ENCODE measurements at regions not wholly inside any gene's neighbourhood (a gene's known extent, or its start where the extent isn't known, plus 50 kb on each side); places are given as distances from the start of the nearest gene placed in this dataset.

DNA sequence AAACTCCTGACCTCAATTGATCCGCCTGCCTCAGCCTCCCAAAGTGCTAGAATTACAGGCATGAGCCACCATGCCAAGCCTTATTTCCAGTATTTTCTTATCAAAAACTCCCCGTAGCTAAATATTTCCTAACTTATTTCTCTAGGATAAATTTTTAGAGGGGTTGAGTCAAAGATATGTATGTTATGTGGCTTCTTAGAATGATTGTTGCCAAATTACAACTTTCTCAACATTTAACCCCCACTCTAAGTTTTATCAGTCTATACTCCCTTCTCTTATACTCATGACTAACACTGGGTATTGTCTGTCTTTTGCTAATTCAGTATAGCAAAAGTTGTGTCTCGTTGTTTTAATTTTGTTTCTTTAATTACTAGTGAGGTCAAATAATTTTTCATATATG, 187.7 kb upstream of the LNX1 start:
- POLR2A ChIA-PET (ENCODE audit: unreplicated experiment): no interaction called here

DNA sequence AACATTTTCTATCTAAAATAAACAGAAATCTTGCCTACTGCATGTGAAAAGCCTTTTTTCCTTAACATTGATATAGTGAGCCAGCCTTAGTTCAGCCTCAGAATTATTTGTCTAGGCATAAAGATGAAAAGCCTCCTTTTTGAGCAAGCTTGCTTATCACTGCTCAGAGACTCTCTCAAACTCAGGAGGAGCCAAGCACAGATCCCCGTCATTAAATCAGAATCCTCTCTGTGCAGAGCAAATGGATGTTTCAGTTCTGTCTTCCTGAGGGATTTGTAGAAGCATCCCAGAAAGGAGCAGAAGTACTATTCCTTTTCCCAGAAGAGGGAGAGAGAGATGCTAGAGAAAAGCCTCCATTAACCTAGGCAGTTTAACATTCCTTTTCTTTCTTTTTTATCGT, 186.9 kb upstream of the LNX1 start:
- Histone ChIP-seq H3K4me3 (ENCODE audit: low read length) (no peak overlapping the region), H3K4me1 (ENCODE audit: insufficient read depth, low read length) (peaks cover 46% of the 10 kb centered on the region), H2AFZ (ENCODE audit: low read length) (no peak overlapping the region), H3K36me3 (ENCODE audit: low read depth, low read length) (no peaks in the 10 kb centered on the region), H3K4me2 (ENCODE audit: low read length) (no peak overlapping the region), H3K27ac (ENCODE audit: low read length) (no peak overlapping the region), H3K9me3 (ENCODE audit: low read length) (no peaks in the 10 kb centered on the region), H3F3A (ENCODE audit: low read length, unreplicated experiment) (peaks cover 18% of the 10 kb centered on the region), H4K20me1 (ENCODE audit: low read length) (no peaks in the 10 kb centered on the region), H3K9ac (ENCODE audit: low read length) (no peak overlapping the region), H3K27me3 (ENCODE audit: low read length) (no peaks in the 10 kb centered on the region), H3K9me2 (replicated peaks; ENCODE audit: low read length) (no peaks in the 10 kb centered on the region), H3K79me2 (ENCODE audit: low read length) (no peaks in the 10 kb centered on the region)
- intact Hi-C loops (cut with micrococcal nuclease): no loop called here
- DNase-seq (no peak), ATAC-seq (no peak)
- ChIA-PET CTCF (no interaction called here), POLR2A (ENCODE audit: unreplicated experiment) (no interaction called here)
- no peak for TF ChIP-seq EZH2 (IDR thresholded peaks at IDR 0.05; ENCODE audit: low read length, unreplicated experiment)
- no TSS peak for BruUV-seq (replicated peaks)

More for the DNA sequence above, 187.7 kb upstream of the LNX1 start:
- Histone ChIP-seq H3K4me2 (ENCODE audit: low read length) (no peak overlapping the region), H3K79me2 (ENCODE audit: low read length) (no peaks in the 10 kb centered on the region), H4K20me1 (ENCODE audit: low read length) (no peaks in the 10 kb centered on the region), H3K36me3 (ENCODE audit: low read depth, low read length) (no peaks in the 10 kb centered on the region), H3F3A (ENCODE audit: low read length, unreplicated experiment) (peaks cover 18% of the 10 kb centered on the region), H3K9me2 (replicated peaks; ENCODE audit: low read length) (no peaks in the 10 kb centered on the region), H3K4me1 (ENCODE audit: insufficient read depth, low read length) (peaks cover 54% of the 10 kb centered on the region), H3K27me3 (ENCODE audit: low read length) (no peaks in the 10 kb centered on the region), H3K9ac (ENCODE audit: low read length) (no peak overlapping the region), H2AFZ (ENCODE audit: low read length) (no peak overlapping the region), H3K27ac (ENCODE audit: low read length) (no peak overlapping the region), H3K4me3 (ENCODE audit: low read length) (no peak overlapping the region), H3K9me3 (ENCODE audit: low read length) (no peaks in the 10 kb centered on the region)
- TF ChIP-seq, protein P1, sequence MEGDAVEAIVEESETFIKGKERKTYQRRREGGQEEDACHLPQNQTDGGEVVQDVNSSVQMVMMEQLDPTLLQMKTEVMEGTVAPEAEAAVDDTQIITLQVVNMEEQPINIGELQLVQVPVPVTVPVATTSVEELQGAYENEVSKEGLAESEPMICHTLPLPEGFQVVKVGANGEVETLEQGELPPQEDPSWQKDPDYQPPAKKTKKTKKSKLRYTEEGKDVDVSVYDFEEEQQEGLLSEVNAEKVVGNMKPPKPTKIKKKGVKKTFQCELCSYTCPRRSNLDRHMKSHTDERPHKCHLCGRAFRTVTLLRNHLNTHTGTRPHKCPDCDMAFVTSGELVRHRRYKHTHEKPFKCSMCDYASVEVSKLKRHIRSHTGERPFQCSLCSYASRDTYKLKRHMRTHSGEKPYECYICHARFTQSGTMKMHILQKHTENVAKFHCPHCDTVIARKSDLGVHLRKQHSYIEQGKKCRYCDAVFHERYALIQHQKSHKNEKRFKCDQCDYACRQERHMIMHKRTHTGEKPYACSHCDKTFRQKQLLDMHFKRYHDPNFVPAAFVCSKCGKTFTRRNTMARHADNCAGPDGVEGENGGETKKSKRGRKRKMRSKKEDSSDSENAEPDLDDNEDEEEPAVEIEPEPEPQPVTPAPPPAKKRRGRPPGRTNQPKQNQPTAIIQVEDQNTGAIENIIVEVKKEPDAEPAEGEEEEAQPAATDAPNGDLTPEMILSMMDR (conservative IDR thresholded peaks at IDR 0.05; ENCODE audit: low read depth, low read length): no peak
- TF ChIP-seq EZH2 (IDR thresholded peaks at IDR 0.05; ENCODE audit: low read length, unreplicated experiment) (no peak), EZH2phosphoT487 (IDR thresholded peaks at IDR 0.05; ENCODE audit: borderline replicate concordance, low read length) (no peak)
- intact Hi-C loops (cut with micrococcal nuclease): no loop called here
- ATAC-seq: no peak
- no peak for DNase-seq
- CTCF ChIA-PET: no interaction called here
- BruUV-seq (replicated peaks): no TSS peak

DNA sequence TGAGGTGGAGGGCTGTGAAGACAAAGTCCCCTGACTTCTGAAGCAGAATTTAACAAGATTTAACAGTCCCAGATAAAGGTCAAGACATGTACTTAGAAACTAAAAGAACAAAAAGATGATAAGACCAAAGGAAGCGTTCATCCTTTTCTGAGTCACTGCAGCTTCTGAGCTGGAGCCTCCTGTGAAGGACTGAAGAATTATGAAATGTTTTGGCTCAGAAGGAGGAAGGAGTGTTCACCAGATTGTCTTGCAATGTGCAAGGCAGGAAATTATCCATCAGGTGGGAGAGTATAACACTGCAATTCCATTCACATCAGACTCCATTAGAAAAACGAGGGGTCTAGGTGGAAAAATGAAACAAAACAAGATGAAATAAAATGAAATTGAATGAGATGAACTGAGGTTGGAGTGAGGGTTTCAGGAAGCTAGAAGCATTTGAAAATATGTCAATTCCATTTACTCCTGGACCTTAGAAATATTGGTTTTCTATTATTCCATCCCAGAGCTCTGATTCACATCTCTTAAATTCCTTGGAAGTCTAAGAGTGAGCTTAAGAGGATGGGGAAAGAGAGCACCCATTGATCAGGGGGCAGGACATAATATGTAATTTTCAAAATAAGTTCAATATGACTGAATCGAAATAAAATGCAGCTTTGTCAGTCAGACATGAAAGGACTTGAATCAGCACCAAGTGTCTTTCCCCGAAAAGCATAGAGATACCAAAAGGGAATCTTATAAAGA, 186.1 kb upstream of the LNX1 start:
- no peak for TF ChIP-seq EZH2phosphoT487 (IDR thresholded peaks at IDR 0.05; ENCODE audit: borderline replicate concordance, low read length)
- TF ChIP-seq EZH2 (IDR thresholded peaks at IDR 0.05; ENCODE audit: low read length, unreplicated experiment): no peak
- TF ChIP-seq, protein P1 (conservative IDR thresholded peaks at IDR 0.05; ENCODE audit: low read depth, low read length): no peak
- Histone ChIP-seq H2AFZ (ENCODE audit: low read length) (peak overlapping the region; percentile 32; the same call in 1 of the 2 replicates), H3K9ac (ENCODE audit: low read length) (no peak overlapping the region), H3K9me3 (ENCODE audit: low read length) (no peaks in the 10 kb centered on the region), H3K4me3 (ENCODE audit: low read length) (no peak overlapping the region), H3K36me3 (ENCODE audit: low read depth, low read length) (no peaks in the 10 kb centered on the region), H3K4me2 (ENCODE audit: low read length) (peak overlapping the region; percentile 19; the same call in 1 of the 2 replicates), H4K20me1 (ENCODE audit: low read length) (no peaks in the 10 kb centered on the region), H3K79me2 (ENCODE audit: low read length) (no peaks in the 10 kb centered on the region), H3K4me1 (ENCODE audit: insufficient read depth, low read length) (peaks cover 39% of the 10 kb centered on the region), H3K27me3 (ENCODE audit: low read length) (no peaks in the 10 kb centered on the region), H3F3A (ENCODE audit: low read length, unreplicated experiment) (peaks cover 13% of the 10 kb centered on the region), H3K9me2 (replicated peaks; ENCODE audit: low read length) (no peaks in the 10 kb centered on the region), H3K27ac (ENCODE audit: low read length) (peak overlapping the region; percentile 24)
- intact Hi-C loops (cut with micrococcal nuclease): no loop called here
- ChIA-PET POLR2A (ENCODE audit: unreplicated experiment) (no interaction called here), CTCF (interaction anchor here (0.6 kb wide), 2 partner anchors 66 to 452 kb away, joined by 3 read pairs; no protein-coding TSS in a partner anchor)
- ATAC-seq (no peak), DNase-seq (peak; percentile 59)
- no TSS peak for BruUV-seq (replicated peaks)
